Uterus (tissue), 2 donors: ENCODE measurements at regions not wholly inside any gene's neighbourhood (a gene's known extent, or its start where the extent isn't known, plus 50 kb on each side); places are given as distances from the start of the nearest gene placed in this dataset.

Experiments
- POLR2A ChIP-seq, 2 donors: fragments of 450-650 bp; IDR thresholded peaks; one replicate each; pipeline ENCODE4 v1.6.1; 2016; ENCODE audit warnings: antibody characterized with exemption in 2 of 2, mild to moderate bottlenecking in 1 of 2, moderate library complexity in 1 of 2
- TF ChIP-seq, protein P1 (sequence below), 4 experiments: fragments of 200-600 bp in 2 of 4; fragments of 450-650 bp in 2 of 4; sonication (generic) in 2 of 4; IDR thresholded peaks; one replicate each; pipeline ENCODE4 v1.5.1; 2016 to 2019; ENCODE audit warnings: antibody characterized with exemption in 4 of 4, mild to moderate bottlenecking in 2 of 4, moderate library complexity in 1 of 4

DNA sequence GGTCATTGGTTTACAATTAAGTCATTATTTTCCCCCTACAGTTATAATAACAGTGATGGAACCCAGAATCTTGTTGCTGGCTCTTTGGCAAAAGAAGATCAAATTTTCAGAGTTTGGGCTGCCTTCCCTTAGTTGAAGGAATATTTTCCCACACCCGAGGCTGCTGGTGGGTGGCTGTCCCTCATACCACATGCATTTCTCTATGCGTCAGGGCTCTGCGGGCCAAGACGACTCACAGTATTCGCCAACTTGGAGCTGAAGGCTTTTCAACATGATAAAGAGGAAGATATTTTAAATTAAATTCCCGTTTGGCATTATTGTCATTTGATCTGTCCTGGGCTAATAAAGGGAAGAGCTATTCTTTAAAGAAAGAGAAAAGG lies 102.2 kb upstream of the SASH1 start:
- TF ChIP-seq, protein P1, sequence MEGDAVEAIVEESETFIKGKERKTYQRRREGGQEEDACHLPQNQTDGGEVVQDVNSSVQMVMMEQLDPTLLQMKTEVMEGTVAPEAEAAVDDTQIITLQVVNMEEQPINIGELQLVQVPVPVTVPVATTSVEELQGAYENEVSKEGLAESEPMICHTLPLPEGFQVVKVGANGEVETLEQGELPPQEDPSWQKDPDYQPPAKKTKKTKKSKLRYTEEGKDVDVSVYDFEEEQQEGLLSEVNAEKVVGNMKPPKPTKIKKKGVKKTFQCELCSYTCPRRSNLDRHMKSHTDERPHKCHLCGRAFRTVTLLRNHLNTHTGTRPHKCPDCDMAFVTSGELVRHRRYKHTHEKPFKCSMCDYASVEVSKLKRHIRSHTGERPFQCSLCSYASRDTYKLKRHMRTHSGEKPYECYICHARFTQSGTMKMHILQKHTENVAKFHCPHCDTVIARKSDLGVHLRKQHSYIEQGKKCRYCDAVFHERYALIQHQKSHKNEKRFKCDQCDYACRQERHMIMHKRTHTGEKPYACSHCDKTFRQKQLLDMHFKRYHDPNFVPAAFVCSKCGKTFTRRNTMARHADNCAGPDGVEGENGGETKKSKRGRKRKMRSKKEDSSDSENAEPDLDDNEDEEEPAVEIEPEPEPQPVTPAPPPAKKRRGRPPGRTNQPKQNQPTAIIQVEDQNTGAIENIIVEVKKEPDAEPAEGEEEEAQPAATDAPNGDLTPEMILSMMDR (IDR thresholded peaks at IDR 0.05), result no peak
- no peak for TF ChIP-seq POLR2A (IDR thresholded peaks at IDR 0.05)
